Mesothelial cell of epicardium (in vitro differentiated cells): ENCODE measurements at regions not wholly inside any gene's neighbourhood (a gene's known extent, or its start where the extent isn't known, plus 50 kb on each side); places are given as distances from the start of the nearest gene placed in this dataset.
"Not testable (repeated sequence)": the region's sequence is repeated elsewhere in the genome, so short reads cannot be mapped to it uniquely, and the experiment has no call there.

Experiments used
- DNase-seq, 2 experiments: peaks; one replicate each; pipeline ENCODE4 v3.0.0; 2021; ENCODE audit warnings: low spot score in 2 of 2; ENCODE audit not compliant: unreplicated experiment in 2 of 2
- H3K27ac Mint-ChIP-seq: 2 replicates; pipeline ENCODE4 v1.8.0; 2021; ENCODE audit warnings: mixed read lengths
- H3K27me3 Mint-ChIP-seq: 2 replicates; pipeline ENCODE4 v1.8.0; 2021; ENCODE audit warnings: low read depth, mixed read lengths
- H3K36me3 Mint-ChIP-seq: 2 replicates; pipeline ENCODE4 v1.8.0; 2021; ENCODE audit warnings: mixed read lengths
- H3K4me1 Mint-ChIP-seq: 2 replicates; pipeline ENCODE4 v1.8.0; 2021; ENCODE audit warnings: mixed read lengths
- H3K4me3 Mint-ChIP-seq: 2 replicates; pipeline ENCODE4 v1.8.0; 2021; ENCODE audit warnings: mild to moderate bottlenecking, moderate library complexity, mixed read lengths
- H3K9me3 Mint-ChIP-seq: 2 replicates; pipeline ENCODE4 v1.8.0; 2021; ENCODE audit warnings: mixed read lengths
- CTCF ChIP-seq: fragments of 200-600 bp; sonication (generic); IDR thresholded peaks from one replicate; pipeline ENCODE4 v1.5.0; 2021; ENCODE audit warnings: antibody characterized with exemption; ENCODE audit not compliant: unreplicated experiment

DNA sequence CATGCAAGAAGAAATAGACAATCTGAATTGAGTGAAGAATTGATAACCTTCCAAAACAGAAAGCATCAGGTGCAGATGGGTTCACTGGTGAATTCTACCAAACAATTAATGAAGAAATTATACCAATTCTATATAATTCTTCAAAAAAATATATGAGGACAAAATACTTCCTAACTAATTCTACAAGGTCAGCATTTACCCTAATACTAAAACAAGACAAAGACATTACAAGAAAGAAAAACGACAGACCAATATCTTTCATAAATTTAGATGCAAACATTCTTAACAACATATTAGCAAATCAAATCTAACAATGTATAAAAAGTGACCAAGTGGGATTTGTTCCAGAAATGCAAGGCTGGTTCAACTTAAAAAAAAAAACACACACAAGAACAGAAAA is 183.9 kb downstream of the BARX1 start:
- H3K4me3 Mint-ChIP-seq, result no peak overlapping the region
- DNase-seq, result no peak
- peaks cover 12% of the 10 kb centered on the region for H3K27me3 Mint-ChIP-seq
- H3K36me3 Mint-ChIP-seq, result no peaks in the 10 kb centered on the region
- no peaks in the 10 kb centered on the region for H3K4me1 Mint-ChIP-seq
- H3K9me3 Mint-ChIP-seq, result peaks cover 26% of the 10 kb centered on the region
- no peak overlapping the region for H3K27ac Mint-ChIP-seq
- no peak for TF ChIP-seq CTCF

DNA sequence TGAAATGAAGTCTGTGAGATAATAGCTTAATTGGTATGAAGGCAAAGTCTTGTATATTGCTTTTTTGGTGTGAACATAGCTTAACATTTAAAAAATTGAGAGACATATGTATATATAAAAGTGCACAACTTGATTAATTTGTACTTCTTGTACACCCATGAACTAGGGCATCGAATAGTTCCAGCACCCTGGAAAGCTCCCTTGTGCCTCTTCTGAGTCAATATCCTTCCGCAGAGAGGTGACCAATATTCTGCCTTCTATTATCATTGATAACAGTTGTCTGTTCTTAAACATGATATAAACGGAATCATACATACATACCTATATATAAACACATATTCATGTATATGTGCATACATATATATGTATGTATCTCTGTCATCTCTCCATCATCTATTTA is 185.4 kb downstream of the PHF2 start:
- no peak overlapping the region for H3K4me3 Mint-ChIP-seq
- no peak overlapping the region for H3K27ac Mint-ChIP-seq
- peaks cover 14% of the 10 kb centered on the region for H3K27me3 Mint-ChIP-seq
- no peaks in the 10 kb centered on the region for H3K4me1 Mint-ChIP-seq
- no peak for DNase-seq
- H3K9me3 Mint-ChIP-seq, result peaks cover 43% of the 10 kb centered on the region
- no peaks in the 10 kb centered on the region for H3K36me3 Mint-ChIP-seq
- no peak for TF ChIP-seq CTCF

DNA sequence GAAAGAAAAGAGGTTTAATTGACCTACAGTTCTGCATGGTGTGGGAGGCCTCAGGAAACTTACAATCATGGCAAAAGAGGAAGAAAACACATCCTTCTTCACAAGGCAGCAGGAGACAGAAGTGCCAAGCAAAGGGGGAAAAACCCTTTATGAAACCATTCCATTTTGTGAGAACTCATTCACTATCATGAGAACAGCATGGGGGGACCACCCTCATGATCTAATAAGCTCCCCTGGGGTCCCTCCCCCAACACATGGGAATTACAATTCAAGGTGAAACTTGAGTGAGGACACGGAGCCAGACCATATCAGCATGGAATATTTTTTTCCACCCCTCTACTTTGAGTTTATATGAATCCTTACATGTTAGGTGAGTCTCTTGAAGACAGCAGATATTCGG is 173.7 kb downstream of the PHF2 start:
- H3K9me3 Mint-ChIP-seq, result peaks cover 77% of the 10 kb centered on the region
- DNase-seq, result no peak
- peaks cover 6% of the 10 kb centered on the region for H3K36me3 Mint-ChIP-seq
- no peak overlapping the region for H3K27ac Mint-ChIP-seq
- TF ChIP-seq CTCF, result no peak
- no peaks in the 10 kb centered on the region for H3K27me3 Mint-ChIP-seq
- no peaks in the 10 kb centered on the region for H3K4me1 Mint-ChIP-seq
- H3K4me3 Mint-ChIP-seq, result no peak overlapping the region

DNA sequence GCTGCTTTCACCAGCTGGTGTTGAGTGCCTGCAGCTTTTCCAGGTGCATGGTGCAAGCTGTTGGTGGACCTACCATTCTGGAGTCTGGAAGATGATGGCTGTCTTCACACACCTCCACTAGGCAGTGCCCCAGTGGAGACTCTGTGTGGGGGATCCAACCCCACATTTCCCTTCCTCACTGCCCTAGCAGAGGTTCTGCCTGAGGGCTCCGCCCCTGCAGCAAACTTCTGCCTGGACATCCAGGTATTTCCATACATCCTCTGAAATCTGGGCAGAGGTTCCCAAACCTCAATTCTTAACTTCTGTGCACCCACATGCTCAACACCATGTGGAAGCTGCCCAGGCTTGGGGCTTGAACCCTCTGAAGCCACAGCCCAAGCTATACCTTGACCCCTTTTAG is 172.4 kb downstream of the PHF2 start:
- not testable (repeated sequence) for H3K4me1 Mint-ChIP-seq, H3K4me3 Mint-ChIP-seq, H3K27ac Mint-ChIP-seq, DNase-seq, H3K36me3 Mint-ChIP-seq, H3K27me3 Mint-ChIP-seq
- H3K9me3 Mint-ChIP-seq, result peaks cover 80% of the 10 kb centered on the region

DNA sequence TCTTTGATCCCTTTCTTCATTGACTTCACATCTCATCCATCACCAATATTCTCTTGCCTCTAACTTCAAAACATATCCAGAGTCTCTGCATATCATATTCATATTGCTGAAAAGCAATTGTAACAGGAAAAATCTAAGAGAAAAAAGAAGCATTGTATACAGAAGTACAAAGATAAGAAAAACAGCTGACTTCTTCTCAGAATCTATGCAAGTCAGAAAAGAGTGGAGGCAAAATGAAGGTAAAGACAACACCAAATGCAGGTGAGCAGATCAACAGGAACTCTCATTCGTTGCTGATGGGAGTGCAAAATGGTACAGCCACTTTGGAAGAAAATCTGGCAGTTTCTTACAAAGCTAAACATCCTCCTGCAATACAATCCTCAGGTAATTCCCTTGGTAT is 155.6 kb downstream of the PHF2 start:
- Mint-ChIP-seq H3K27me3 (peaks cover 10% of the 10 kb centered on the region), H3K4me1 (no peaks in the 10 kb centered on the region)

DNA sequence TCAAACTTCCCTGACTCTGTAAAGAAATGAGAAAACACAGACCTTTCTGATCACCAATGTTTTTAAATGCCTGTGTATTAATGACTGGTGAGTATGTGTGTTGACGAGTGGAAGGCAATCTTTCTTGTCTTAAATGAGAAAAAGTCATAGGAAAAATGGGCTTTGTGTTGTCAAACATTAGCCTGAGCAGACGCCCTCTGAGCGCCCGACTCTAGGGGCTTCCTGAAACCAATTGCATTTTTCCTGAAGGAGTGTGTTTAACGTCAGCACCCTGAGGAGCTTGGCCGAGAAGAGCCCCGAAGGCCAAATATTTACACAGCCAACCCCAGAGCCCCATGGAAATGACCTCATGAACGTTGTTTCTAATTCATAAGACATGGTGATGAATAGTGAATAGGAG is 154.3 kb downstream of the PHF2 start:
- Mint-ChIP-seq H3K36me3 (no peaks in the 10 kb centered on the region), H3K27ac (no peak overlapping the region), H3K9me3 (peaks cover 47% of the 10 kb centered on the region), H3K27me3 (peaks cover 13% of the 10 kb centered on the region), H3K4me1 (no peaks in the 10 kb centered on the region), H3K4me3 (no peak overlapping the region)
- no peak for DNase-seq
- no peak for TF ChIP-seq CTCF

More for the DNA sequence above, 155.6 kb downstream of the PHF2 start:
- Mint-ChIP-seq H3K36me3 (no peaks in the 10 kb centered on the region), H3K27ac (no peak overlapping the region), H3K9me3 (peaks cover 54% of the 10 kb centered on the region), H3K4me3 (no peak overlapping the region)
- DNase-seq, result no peak
- TF ChIP-seq CTCF, result no peak
